Right forelimb (tissue), 1 donor: ENCODE measurements at regions not wholly inside any gene's neighbourhood (a gene's known extent, or its start where the extent isn't known, plus 50 kb on each side); places are given as distances from the start of the nearest gene placed in this dataset.

ENCODE experiments used
- DNase-seq: peaks from one replicate; pipeline ENCODE4 v3.0.0-alpha.2; 2018

GRCh38 chr5:96157841-96158291 is 196.2 kb upstream of the ELL2 start:
- DNase-seq: no peak

- DNase-seq: no peak
Observed at GRCh38 chr5:96157077-96157780, 195.6 kb upstream of the ELL2 start.

- DNase-seq: no peak
Observed at GRCh38 chr5:96155147-96155546, 193.5 kb upstream of the ELL2 start.

- DNase-seq: no peak
Observed at GRCh38 chr5:96151891-96152290, 190.2 kb upstream of the ELL2 start.

DNA sequence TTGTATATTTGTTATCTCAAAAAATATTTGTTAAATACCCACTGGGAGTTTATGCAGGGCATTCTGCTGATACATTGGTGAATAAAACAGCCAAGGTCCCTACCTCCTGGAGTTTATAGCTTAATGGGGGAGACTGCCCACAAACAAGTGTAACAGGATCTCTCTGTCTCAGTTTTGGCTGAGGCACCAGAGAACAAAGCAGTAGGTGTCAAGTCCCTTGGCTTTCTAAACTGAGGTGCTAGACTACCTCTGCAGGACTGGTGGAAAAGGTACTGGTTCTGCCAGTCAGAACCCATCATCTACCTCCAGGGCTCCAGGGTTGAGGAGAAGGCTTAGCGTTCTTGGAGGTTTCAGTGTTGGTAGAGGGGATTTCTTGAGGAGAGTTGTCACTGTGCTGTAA is 188.4 kb upstream of the ELL2 start:
- no peak for DNase-seq

- no peak for DNase-seq
Observed at GRCh38 chr5:96149546-96149945, 187.9 kb upstream of the ELL2 start.

DNA sequence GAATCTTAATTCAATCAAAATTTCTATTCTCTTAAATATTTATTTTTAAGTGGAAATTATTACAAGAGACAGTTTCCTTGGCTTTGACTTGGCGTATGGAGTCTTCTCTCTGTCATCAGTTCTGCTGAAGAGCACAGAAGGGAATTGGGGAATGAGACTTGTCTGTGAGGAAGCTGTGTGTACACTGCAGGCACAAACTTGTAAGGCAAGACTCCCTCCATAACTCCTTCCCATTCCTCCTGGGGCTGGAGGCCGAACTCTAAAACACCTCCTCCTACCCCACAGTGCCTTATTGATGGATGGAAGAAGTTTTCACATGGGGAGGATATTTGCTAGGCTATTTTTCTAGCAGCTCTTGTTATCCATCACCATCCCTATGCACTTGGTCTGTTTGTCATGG is 187.4 kb upstream of the ELL2 start:
- DNase-seq: no peak

DNA sequence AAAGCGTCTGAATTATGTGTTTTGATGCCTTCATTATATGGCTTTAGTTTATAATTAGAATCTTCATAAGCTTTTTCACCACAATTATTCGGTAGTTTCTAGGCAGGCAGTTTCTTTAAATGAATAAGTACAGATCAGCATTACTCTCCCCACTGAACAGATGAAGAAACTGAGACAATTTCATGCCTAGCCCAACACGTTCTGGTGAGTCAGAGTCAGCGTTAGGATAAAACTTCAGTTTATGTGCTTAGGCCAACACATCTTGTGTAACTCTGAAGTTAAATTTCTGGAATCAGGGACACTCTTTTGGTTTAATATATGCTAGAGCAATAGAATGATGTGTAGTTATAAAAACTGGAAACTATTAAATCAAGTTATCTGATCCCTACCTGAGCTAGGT is 186.7 kb upstream of the ELL2 start:
- no peak for DNase-seq

GRCh38 chr5:96147866-96148265 is 186.2 kb upstream of the ELL2 start:
- DNase-seq: no peak

DNA sequence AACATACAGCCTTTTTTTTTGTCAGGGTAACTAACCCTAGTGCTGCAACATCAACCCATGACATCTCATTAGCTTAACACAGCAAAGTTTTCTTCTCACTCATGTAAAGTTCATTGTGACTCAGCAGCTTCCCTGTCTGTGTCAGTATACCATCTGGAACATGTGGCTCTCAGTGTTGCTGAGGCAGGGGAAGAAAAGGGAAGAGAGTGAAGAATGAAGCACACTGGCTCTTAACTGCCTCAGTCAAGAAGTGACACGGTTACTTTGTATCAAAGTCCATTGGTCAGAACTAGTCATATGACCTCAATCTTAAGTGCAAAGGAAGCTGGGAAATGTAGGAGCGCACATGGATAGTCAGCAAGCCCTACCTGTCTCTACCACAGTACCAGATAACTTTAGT is 185.0 kb upstream of the ELL2 start:
- DNase-seq: no peak

- DNase-seq: no peak
Observed at GRCh38 chr5:96144289-96144688, 182.6 kb upstream of the ELL2 start.

- DNase-seq: no peak
Observed at GRCh38 chr5:96143450-96143849, 181.8 kb upstream of the ELL2 start.

GRCh38 chr5:96142786-96143434 is 181.3 kb upstream of the ELL2 start:
- no peak for DNase-seq

- no peak for DNase-seq
Observed at GRCh38 chr5:96142184-96142781, 180.6 kb upstream of the ELL2 start.

- no peak for DNase-seq
Observed at GRCh38 chr5:96141749-96142148, 180.1 kb upstream of the ELL2 start.

- DNase-seq: no peak
Observed at GRCh38 chr5:96140496-96140895, 178.8 kb upstream of the ELL2 start.

- DNase-seq: no peak
Observed at GRCh38 chr5:96140084-96140483, 178.4 kb upstream of the ELL2 start.

DNA sequence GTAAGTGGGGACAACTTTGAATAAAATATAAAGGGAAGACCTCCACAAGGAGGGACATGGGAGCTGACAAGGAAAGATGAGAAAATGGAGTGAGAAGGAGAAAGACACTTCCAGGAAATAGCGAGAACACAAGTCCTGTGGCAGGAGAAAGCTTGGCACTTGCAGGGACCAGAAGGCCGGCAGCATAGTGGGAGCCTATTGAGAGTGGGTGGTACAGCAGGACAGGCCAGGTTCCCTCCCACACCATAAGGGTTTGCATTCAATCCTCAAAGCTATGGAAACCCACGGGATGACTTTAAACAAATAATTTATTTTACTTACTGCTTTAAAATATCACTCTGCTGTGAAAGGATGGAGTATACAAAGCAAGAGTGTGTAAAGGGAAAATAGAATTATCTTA is 173.2 kb upstream of the ELL2 start:
- DNase-seq: no peak

- no peak for DNase-seq
Observed at GRCh38 chr5:96133341-96134079, 171.9 kb upstream of the ELL2 start.

DNA sequence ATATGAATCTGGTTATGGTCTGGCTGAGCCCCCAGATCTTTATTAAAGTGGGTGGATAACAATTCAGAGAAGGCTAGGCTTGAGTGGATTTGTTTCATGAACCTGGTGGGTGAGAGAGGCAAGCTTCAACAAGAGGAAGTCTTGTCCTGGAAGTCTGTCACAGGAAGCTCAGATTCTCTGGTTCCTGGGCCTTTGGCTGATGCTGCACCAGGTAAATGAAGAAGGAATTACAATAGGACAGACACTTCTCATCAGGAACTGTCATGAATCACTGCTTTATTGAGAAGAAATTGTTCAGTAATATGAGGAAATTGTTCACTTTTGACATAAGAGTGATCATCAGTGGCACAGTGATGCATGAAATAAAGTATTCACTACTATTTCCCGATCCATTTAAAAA is 167.6 kb upstream of the ELL2 start:
- no peak for DNase-seq

DNA sequence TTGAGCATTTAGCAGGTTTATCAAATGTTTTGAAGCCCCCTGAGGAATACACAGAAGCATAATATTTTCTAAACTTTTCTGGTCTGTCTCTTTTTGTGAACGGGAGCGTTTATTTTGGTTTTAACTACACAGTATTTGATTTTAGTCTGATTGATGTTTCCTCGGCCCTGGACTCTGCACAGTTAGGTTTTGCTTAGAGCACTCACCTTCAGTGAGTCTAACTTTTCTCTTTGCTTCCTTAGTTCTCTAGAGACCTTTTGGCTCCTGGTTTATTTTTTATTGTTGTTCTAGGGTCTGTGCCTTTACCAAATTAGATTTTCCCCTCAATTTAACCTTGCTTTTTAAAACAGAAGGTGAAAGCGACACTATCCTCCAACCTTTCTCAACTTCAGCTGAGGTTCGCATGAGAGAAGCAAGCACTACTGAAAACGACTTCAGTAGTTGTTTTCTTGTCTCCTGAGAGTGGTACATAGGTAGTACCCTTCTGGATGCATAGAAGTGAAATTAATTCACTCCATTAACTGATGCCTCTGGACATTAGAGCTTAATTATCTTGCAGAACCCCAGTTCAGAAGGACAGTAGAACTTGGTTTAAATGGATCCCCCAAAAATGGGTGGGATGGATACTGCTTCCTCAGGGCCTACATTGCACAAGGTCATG is 166.7 kb upstream of the ELL2 start:
- no peak for DNase-seq

- DNase-seq: no peak
Observed at GRCh38 chr5:96127538-96127937, 165.9 kb upstream of the ELL2 start.

- no peak for DNase-seq
Observed at GRCh38 chr5:96125231-96125891, 163.7 kb upstream of the ELL2 start.
